Stimulated activated effector memory CD8-positive, alpha-beta T cell treated with anti-CD3 and anti-CD28 coated beads, Interleukin-12 subunit alpha, Interleukin-12 subunit beta, amount 100 ng/mL, for 72 hours (primary cell): ENCODE measurements at regions not wholly inside any gene's neighbourhood (a gene's known extent, or its start where the extent isn't known, plus 50 kb on each side); places are given as distances from the start of the nearest gene placed in this dataset.

Source experiments
- ATAC-seq: fragments of 150-1000 bp; cut with Tn5 transposase; 2 replicates; pipeline ENCODE4 v1.10.0; 2021
- DNase-seq, 2 donors: peaks; one replicate each; pipeline ENCODE4 v3.0.0; 2021 to 2022; ENCODE audit warnings: low spot score in 2 of 2
- H3K27ac Mint-ChIP-seq: one replicate; pipeline ENCODE4 v1.8.0; 2022; ENCODE audit warnings: mild to moderate bottlenecking, mixed read lengths
- H3K36me3 Mint-ChIP-seq: one replicate; pipeline ENCODE4 v1.8.0; 2022; ENCODE audit warnings: mild to moderate bottlenecking, mixed read lengths
- H3K4me1 Mint-ChIP-seq: one replicate; pipeline ENCODE4 v1.8.0; 2022; ENCODE audit warnings: mixed read lengths
- H3K4me3 Mint-ChIP-seq: one replicate; pipeline ENCODE4 v1.8.0; 2022; ENCODE audit warnings: mild to moderate bottlenecking, mixed read lengths
- H3K9me3 Mint-ChIP-seq: one replicate; pipeline ENCODE4 v1.8.0; 2022; ENCODE audit warnings: mixed read lengths

GRCh38 chr22:44409211-44409973, 88.6 kb downstream of the RTL6 start:
- H3K27ac Mint-ChIP-seq = no peak overlapping the region
- no peak for DNase-seq
- no peaks in the 10 kb centered on the region for H3K9me3 Mint-ChIP-seq
- ATAC-seq = no peak
- H3K4me1 Mint-ChIP-seq = no peaks in the 10 kb centered on the region
- H3K4me3 Mint-ChIP-seq = no peak overlapping the region
- no peaks in the 10 kb centered on the region for H3K36me3 Mint-ChIP-seq

GRCh38 chr22:44408829-44409192, 89.2 kb downstream of the RTL6 start:
- ATAC-seq (no peak), DNase-seq (no peak)
- Mint-ChIP-seq H3K4me1 (no peaks in the 10 kb centered on the region), H3K27ac (no peak overlapping the region), H3K36me3 (no peaks in the 10 kb centered on the region), H3K4me3 (no peak overlapping the region), H3K9me3 (no peaks in the 10 kb centered on the region)

- no peak overlapping the region for H3K27ac Mint-ChIP-seq
- no peak for DNase-seq
These were observed 89.8 kb downstream of the RTL6 start for GRCh38 chr22:44407987-44408828.

GRCh38 chr22:44407171-44407986, 90.7 kb downstream of the RTL6 start:
- no peak overlapping the region for H3K4me3 Mint-ChIP-seq
- DNase-seq (no peak), ATAC-seq (no peak)
- no peaks in the 10 kb centered on the region for H3K4me1 Mint-ChIP-seq
- no peak overlapping the region for H3K27ac Mint-ChIP-seq
- no peaks in the 10 kb centered on the region for H3K9me3 Mint-ChIP-seq
- H3K36me3 Mint-ChIP-seq = no peaks in the 10 kb centered on the region

More at GRCh38 chr22:44407987-44408828, 89.8 kb downstream of the RTL6 start:
- no peaks in the 10 kb centered on the region for H3K4me1 Mint-ChIP-seq
- no peaks in the 10 kb centered on the region for H3K36me3 Mint-ChIP-seq
- ATAC-seq = no peak
- H3K9me3 Mint-ChIP-seq = no peaks in the 10 kb centered on the region
- H3K4me3 Mint-ChIP-seq = no peak overlapping the region

GRCh38 chr22:44406341-44407170, 91.5 kb downstream of the RTL6 start:
- ATAC-seq (no peak), DNase-seq (no peak)
- Mint-ChIP-seq H3K36me3 (no peaks in the 10 kb centered on the region), H3K4me1 (no peaks in the 10 kb centered on the region), H3K4me3 (no peak overlapping the region), H3K9me3 (no peaks in the 10 kb centered on the region), H3K27ac (no peak overlapping the region)

- Mint-ChIP-seq H3K27ac (no peak overlapping the region), H3K4me3 (no peak overlapping the region), H3K9me3 (no peaks in the 10 kb centered on the region), H3K4me1 (no peaks in the 10 kb centered on the region), H3K36me3 (no peaks in the 10 kb centered on the region)
- DNase-seq = no peak
- ATAC-seq = no peak
These were observed 92.4 kb downstream of the RTL6 start for GRCh38 chr22:44405661-44406060.

- ATAC-seq = no peak
- no peaks in the 10 kb centered on the region for H3K36me3 Mint-ChIP-seq
- H3K9me3 Mint-ChIP-seq = no peaks in the 10 kb centered on the region
- no peak overlapping the region for H3K4me3 Mint-ChIP-seq
- no peaks in the 10 kb centered on the region for H3K4me1 Mint-ChIP-seq
- no peak for DNase-seq
- H3K27ac Mint-ChIP-seq = no peak overlapping the region
These were observed 91.7 kb upstream of the SHISAL1 start for GRCh38 chr22:44404341-44405020.

- no peaks in the 10 kb centered on the region for H3K4me1 Mint-ChIP-seq
- no peaks in the 10 kb centered on the region for H3K9me3 Mint-ChIP-seq
- no peak for DNase-seq
- no peak for ATAC-seq
- H3K36me3 Mint-ChIP-seq = no peaks in the 10 kb centered on the region
- H3K27ac Mint-ChIP-seq = no peak overlapping the region
- H3K4me3 Mint-ChIP-seq = no peak overlapping the region
These were observed 91.0 kb upstream of the SHISAL1 start for GRCh38 chr22:44403602-44404329.

- Mint-ChIP-seq H3K4me3 (no peak overlapping the region), H3K27ac (no peak overlapping the region), H3K4me1 (no peaks in the 10 kb centered on the region), H3K36me3 (no peaks in the 10 kb centered on the region), H3K9me3 (no peaks in the 10 kb centered on the region)
- DNase-seq (no peak), ATAC-seq (no peak)
These were observed 90.4 kb upstream of the SHISAL1 start for GRCh38 chr22:44403166-44403565.

- H3K4me3 Mint-ChIP-seq = no peak overlapping the region
- no peak overlapping the region for H3K27ac Mint-ChIP-seq
- no peaks in the 10 kb centered on the region for H3K9me3 Mint-ChIP-seq
- H3K36me3 Mint-ChIP-seq = no peaks in the 10 kb centered on the region
- ATAC-seq = no peak
- DNase-seq = no peak
- H3K4me1 Mint-ChIP-seq = no peaks in the 10 kb centered on the region
These were observed 89.7 kb upstream of the SHISAL1 start for GRCh38 chr22:44402196-44403111.

GRCh38 chr22:44401783-44402110, 89.0 kb upstream of the SHISAL1 start:
- DNase-seq = no peak
- ATAC-seq = no peak
- H3K9me3 Mint-ChIP-seq = no peaks in the 10 kb centered on the region
- H3K36me3 Mint-ChIP-seq = no peaks in the 10 kb centered on the region
- no peak overlapping the region for H3K27ac Mint-ChIP-seq
- H3K4me1 Mint-ChIP-seq = no peaks in the 10 kb centered on the region
- no peak overlapping the region for H3K4me3 Mint-ChIP-seq

GRCh38 chr22:44400763-44401060, 88.0 kb upstream of the SHISAL1 start:
- H3K27ac Mint-ChIP-seq = no peak overlapping the region
- H3K9me3 Mint-ChIP-seq = no peaks in the 10 kb centered on the region
- H3K4me3 Mint-ChIP-seq = no peak overlapping the region
- ATAC-seq (no peak), DNase-seq (no peak)
- H3K4me1 Mint-ChIP-seq = no peaks in the 10 kb centered on the region
- no peaks in the 10 kb centered on the region for H3K36me3 Mint-ChIP-seq
